ENCODE measurements at regions not wholly inside any gene's neighbourhood (a gene's known extent, or its start where the extent isn't known, plus 50 kb on each side); places are given as distances from the start of the nearest gene placed in this dataset.

- TF ChIP-seq CTCF (IDR thresholded peaks at IDR 0.05; ENCODE audit: poor library complexity) (no peak), EZH2 (IDR thresholded peaks at IDR 0.05; ENCODE audit: borderline replicate concordance) (no peak), EZH2phosphoT487 (IDR thresholded peaks at IDR 0.05; ENCODE audit: low read depth, severe bottlenecking, unreplicated experiment) (no peak)
Measured at GRCh38 chr20:40766790-40767614, 78.0 kb upstream of the MAFB start.

Measured in hepatocyte (in vitro differentiated cells).